AG09319 (cell line): ENCODE measurements at regions not wholly inside any gene's neighbourhood (a gene's known extent, or its start where the extent isn't known, plus 50 kb on each side); places are given as distances from the start of the nearest gene placed in this dataset.

Experiments used
- DNase-seq: peaks from one replicate; pipeline ENCODE4 v3.0.0-alpha.2; 2010; ENCODE audit warnings: low read depth; ENCODE audit errors: extremely low read depth
- CTCF ChIP-seq: IDR thresholded peaks from 2 replicates; pipeline ENCODE4 v1.5.1; 2011; ENCODE audit warnings: low read depth, mild to moderate bottlenecking, inconsistent platforms, low read length, moderate library complexity

GRCh38 chr10:8325024-8325980 lies 270.8 kb downstream of the GATA3 start:
- no peak for DNase-seq
- TF ChIP-seq CTCF = no peak

GRCh38 chr10:8326396-8327139 lies 272.1 kb downstream of the GATA3 start:
- DNase-seq = no peak
- no peak for TF ChIP-seq CTCF

- TF ChIP-seq CTCF = no peak
- no peak for DNase-seq
Measured at GRCh38 chr10:8327140-8327423, 272.6 kb downstream of the GATA3 start.

- no peak for DNase-seq
- TF ChIP-seq CTCF = no peak
Measured at GRCh38 chr10:8331387-8331786, 276.9 kb downstream of the GATA3 start.

GRCh38 chr10:8331896-8332729 lies 277.6 kb downstream of the GATA3 start:
- no peak for DNase-seq
- TF ChIP-seq CTCF = no peak

- no peak for DNase-seq
- TF ChIP-seq CTCF = no peak
Measured at GRCh38 chr10:8332730-8333111, 278.2 kb downstream of the GATA3 start.
